Stomach (tissue), 4 donors: ENCODE measurements at regions not wholly inside any gene's neighbourhood (a gene's known extent, or its start where the extent isn't known, plus 50 kb on each side); places are given as distances from the start of the nearest gene placed in this dataset.

ENCODE experiments used
- CTCF ChIP-seq, 7 experiments: fragments of 450-650 bp in 4 of 7; fragments of 200-600 bp in 3 of 7; sonication (generic) in 3 of 7; IDR thresholded peaks; one replicate each; pipeline ENCODE4 v1.5.1; 2016 to 2019; ENCODE audit warnings: antibody characterized with exemption in 7 of 7, control low read depth in 2 of 7, mild to moderate bottlenecking in 1 of 7
- EP300 ChIP-seq: sonication (generic); formaldehyde crosslinking; IDR thresholded peaks from one replicate; pipeline ENCODE4 v1.6.1; 2017; ENCODE audit warnings: antibody characterized with exemption
- POLR2A ChIP-seq, 4 donors: fragments of 450-650 bp; IDR thresholded peaks; one replicate each; pipeline ENCODE4 v1.6.1; 2016; ENCODE audit warnings: antibody characterized with exemption in 4 of 4, control low read depth in 2 of 4, mild to moderate bottlenecking in 1 of 4, moderate library complexity in 1 of 4
- POLR2AphosphoS5 ChIP-seq, 3 donors: sonication (generic); formaldehyde crosslinking; IDR thresholded peaks; one replicate each; pipeline ENCODE4 v1.6.1; 2016; ENCODE audit warnings: antibody characterized with exemption in 3 of 3

DNA sequence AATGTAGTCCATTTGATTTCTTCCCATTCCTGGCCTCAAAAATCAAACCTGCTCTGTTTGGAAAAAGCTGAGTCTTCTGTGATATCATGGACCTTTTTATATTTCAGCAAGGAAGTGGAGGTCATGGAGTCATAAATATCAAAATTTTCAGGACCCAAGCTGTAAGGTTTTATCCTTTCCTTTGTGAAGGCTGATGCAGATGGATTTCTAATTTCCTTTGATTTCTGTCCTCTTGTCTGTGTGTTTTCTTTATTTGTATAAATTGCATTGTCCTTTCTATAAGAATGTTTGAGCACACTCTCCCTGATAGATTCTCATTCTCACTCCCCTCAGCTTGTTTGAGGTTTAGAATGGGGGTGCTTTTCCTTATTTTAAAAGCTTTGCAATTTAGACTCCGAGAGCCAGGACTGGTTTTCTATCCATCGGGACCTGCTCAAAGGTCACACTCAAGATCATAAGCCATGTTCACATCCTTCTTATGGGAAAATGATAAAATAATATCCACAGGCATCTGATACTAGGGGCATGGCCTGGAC lies 127.4 kb upstream of the TMEM161B start:
- TF ChIP-seq CTCF (IDR thresholded peaks at IDR 0.05): no peak
- no peak for TF ChIP-seq POLR2A (IDR thresholded peaks at IDR 0.05)
- no peak for TF ChIP-seq POLR2AphosphoS5 (IDR thresholded peaks at IDR 0.05)
- TF ChIP-seq EP300: no peak
